ENCODE measurements at regions not wholly inside any gene's neighbourhood (a gene's known extent, or its start where the extent isn't known, plus 50 kb on each side); places are given as distances from the start of the nearest gene placed in this dataset.
A peak's percentile ranks its signal among the peaks of the same experiment; 100 is the strongest.

DNA sequence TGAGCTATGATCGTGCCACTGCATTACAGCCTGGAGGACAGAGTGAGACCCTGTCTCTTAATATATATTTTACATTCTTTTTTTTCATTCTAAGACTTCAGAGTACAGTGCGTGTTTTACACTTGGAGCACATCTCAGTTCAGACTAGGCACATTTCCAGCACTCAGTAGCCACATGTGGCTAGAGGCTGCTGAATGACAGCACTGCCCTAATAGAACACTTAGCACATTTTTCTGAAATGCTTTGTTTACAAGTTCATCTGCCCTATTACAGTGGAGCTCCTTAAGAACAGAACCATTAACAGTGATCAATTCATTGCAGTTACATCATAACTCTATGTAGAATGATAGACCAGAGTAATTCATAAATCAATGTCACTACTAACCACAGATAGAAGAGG lies 138.1 kb downstream of the SUCLG1 start:
- DNase-seq (ENCODE audit: low read depth): no peak
- TF ChIP-seq, protein P1, sequence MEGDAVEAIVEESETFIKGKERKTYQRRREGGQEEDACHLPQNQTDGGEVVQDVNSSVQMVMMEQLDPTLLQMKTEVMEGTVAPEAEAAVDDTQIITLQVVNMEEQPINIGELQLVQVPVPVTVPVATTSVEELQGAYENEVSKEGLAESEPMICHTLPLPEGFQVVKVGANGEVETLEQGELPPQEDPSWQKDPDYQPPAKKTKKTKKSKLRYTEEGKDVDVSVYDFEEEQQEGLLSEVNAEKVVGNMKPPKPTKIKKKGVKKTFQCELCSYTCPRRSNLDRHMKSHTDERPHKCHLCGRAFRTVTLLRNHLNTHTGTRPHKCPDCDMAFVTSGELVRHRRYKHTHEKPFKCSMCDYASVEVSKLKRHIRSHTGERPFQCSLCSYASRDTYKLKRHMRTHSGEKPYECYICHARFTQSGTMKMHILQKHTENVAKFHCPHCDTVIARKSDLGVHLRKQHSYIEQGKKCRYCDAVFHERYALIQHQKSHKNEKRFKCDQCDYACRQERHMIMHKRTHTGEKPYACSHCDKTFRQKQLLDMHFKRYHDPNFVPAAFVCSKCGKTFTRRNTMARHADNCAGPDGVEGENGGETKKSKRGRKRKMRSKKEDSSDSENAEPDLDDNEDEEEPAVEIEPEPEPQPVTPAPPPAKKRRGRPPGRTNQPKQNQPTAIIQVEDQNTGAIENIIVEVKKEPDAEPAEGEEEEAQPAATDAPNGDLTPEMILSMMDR (IDR thresholded peaks at IDR 0.05; ENCODE audit: control insufficient read depth, insufficient read depth, low read depth, low read length, missing control alignments): no peak
- H3K4me3 ChIP-seq (ENCODE audit: control insufficient read depth, low read depth, low read length): no peak overlapping the region

- H3K4me3 ChIP-seq (ENCODE audit: control insufficient read depth, low read depth, low read length): no peak overlapping the region
- no peak for DNase-seq (ENCODE audit: low read depth)
- TF ChIP-seq, protein P1 (IDR thresholded peaks at IDR 0.05; ENCODE audit: control insufficient read depth, insufficient read depth, low read depth, low read length, missing control alignments): no peak
Measured at GRCh38 chr2:84319581-84319980, 139.5 kb downstream of the SUCLG1 start.

- no peak overlapping the region for H3K4me3 ChIP-seq (ENCODE audit: control insufficient read depth, low read depth, low read length)
- TF ChIP-seq, protein P1 (IDR thresholded peaks at IDR 0.05; ENCODE audit: control insufficient read depth, insufficient read depth, low read depth, low read length, missing control alignments): no peak
- DNase-seq (ENCODE audit: low read depth): no peak
Measured at GRCh38 chr2:84317135-84317534, 141.9 kb downstream of the SUCLG1 start.

GRCh38 chr2:84314901-84315330 lies 144.2 kb downstream of the SUCLG1 start:
- H3K4me3 ChIP-seq (ENCODE audit: control insufficient read depth, low read depth, low read length): no peak overlapping the region
- TF ChIP-seq, protein P1 (IDR thresholded peaks at IDR 0.05; ENCODE audit: control insufficient read depth, insufficient read depth, low read depth, low read length, missing control alignments): peak; percentile 98
- DNase-seq (ENCODE audit: low read depth): peak; percentile 40

GRCh38 chr2:84314250-84314649 lies 144.8 kb downstream of the SUCLG1 start:
- no peak for DNase-seq (ENCODE audit: low read depth)

GRCh38 chr2:84309281-84309680 lies 149.8 kb downstream of the SUCLG1 start:
- H3K4me3 ChIP-seq (ENCODE audit: control insufficient read depth, low read depth, low read length): no peak overlapping the region
- DNase-seq (ENCODE audit: low read depth): no peak
- TF ChIP-seq, protein P1 (IDR thresholded peaks at IDR 0.05; ENCODE audit: control insufficient read depth, insufficient read depth, low read depth, low read length, missing control alignments): no peak

More at GRCh38 chr2:84314250-84314649, 144.8 kb downstream of the SUCLG1 start:
- no peak overlapping the region for H3K4me3 ChIP-seq (ENCODE audit: control insufficient read depth, low read depth, low read length)
- TF ChIP-seq, protein P1 (IDR thresholded peaks at IDR 0.05; ENCODE audit: control insufficient read depth, insufficient read depth, low read depth, low read length, missing control alignments): no peak

- DNase-seq (ENCODE audit: low read depth): no peak
- TF ChIP-seq, protein P1 (IDR thresholded peaks at IDR 0.05; ENCODE audit: control insufficient read depth, insufficient read depth, low read depth, low read length, missing control alignments): no peak
- no peak overlapping the region for H3K4me3 ChIP-seq (ENCODE audit: control insufficient read depth, low read depth, low read length)
Measured at GRCh38 chr2:84306361-84306760, 152.7 kb downstream of the SUCLG1 start.
